Peyer's patch (tissue), 4 donors: ENCODE measurements at regions not wholly inside any gene's neighbourhood (a gene's known extent, or its start where the extent isn't known, plus 50 kb on each side); places are given as distances from the start of the nearest gene placed in this dataset.

ENCODE experiments used
- DNase-seq, 3 donors: peaks; one replicate each; pipeline ENCODE4 v3.0.0-alpha.2; 2017 to 2019
- H3K27ac ChIP-seq, 4 donors: fragments of 200-600 bp; sonication (generic); one replicate each; pipeline ENCODE4 v1.5.1; 2016 to 2019
- H3K27me3 ChIP-seq, 2 donors: fragments of 200-600 bp; sonication (generic); one replicate each; pipeline ENCODE4 v1.5.1; 2019
- H3K36me3 ChIP-seq, 3 donors: fragments of 200-600 bp; sonication (generic); one replicate each; pipeline ENCODE4 v1.5.1; 2016 to 2019
- H3K4me1 ChIP-seq, 4 donors: fragments of 200-600 bp; sonication (generic); one replicate each; pipeline ENCODE4 v1.5.1; 2016 to 2019
- H3K4me3 ChIP-seq, 4 donors: fragments of 200-600 bp; sonication (generic); 1 replicate in 3 of 4; 2 replicates in 1 of 4; pipeline ENCODE4 v1.5.1; 2016 to 2019; ENCODE audit warnings: mild to moderate bottlenecking in 1 of 4
- H3K9me3 ChIP-seq, 4 donors: fragments of 200-600 bp; sonication (generic); one replicate each; pipeline ENCODE4 v1.5.1; 2016 to 2019; ENCODE audit warnings: mild to moderate bottlenecking in 1 of 4
- CTCF ChIP-seq, 6 experiments: fragments of 450-650 bp in 4 of 6; fragments of 200-600 bp in 2 of 6; sonication (generic) in 1 of 6; IDR thresholded peaks; one replicate each; pipeline ENCODE4 v1.5.1; 2017 to 2019; ENCODE audit warnings: antibody characterized with exemption in 6 of 6, mild to moderate bottlenecking in 3 of 6, moderate library complexity in 1 of 6
- POLR2A ChIP-seq, 2 donors: fragments of 450-650 bp; IDR thresholded peaks; one replicate each; pipeline ENCODE4 v1.5.1; 2017; ENCODE audit warnings: antibody characterized with exemption in 2 of 2, mild to moderate bottlenecking in 2 of 2, moderate library complexity in 2 of 2

- Histone ChIP-seq H3K27ac (no peak overlapping the region), H3K27me3 (no peaks in the 10 kb centered on the region), H3K4me3 (no peak overlapping the region), H3K4me1 (no peaks in the 10 kb centered on the region), H3K9me3 (no peaks in the 10 kb centered on the region), H3K36me3 (no peaks in the 10 kb centered on the region)
- TF ChIP-seq POLR2A (IDR thresholded peaks at IDR 0.05) (no peak), CTCF (IDR thresholded peaks at IDR 0.05) (no peak)
- no peak for DNase-seq
Observed at GRCh38 chr12:75634244-75635222, 123.1 kb upstream of the KRR1 start.

- Histone ChIP-seq H3K9me3 (no peaks in the 10 kb centered on the region), H3K4me3 (no peak overlapping the region), H3K36me3 (no peaks in the 10 kb centered on the region), H3K27ac (no peak overlapping the region), H3K27me3 (no peaks in the 10 kb centered on the region), H3K4me1 (no peaks in the 10 kb centered on the region)
- no peak for TF ChIP-seq CTCF (IDR thresholded peaks at IDR 0.05)
- no peak for DNase-seq
Observed at GRCh38 chr12:75633789-75634188, 122.4 kb upstream of the KRR1 start.

GRCh38 chr12:75632442-75632841 lies 121.0 kb upstream of the KRR1 start:
- Histone ChIP-seq H3K9me3 (no peaks in the 10 kb centered on the region), H3K4me1 (no peaks in the 10 kb centered on the region), H3K36me3 (no peaks in the 10 kb centered on the region), H3K27me3 (no peaks in the 10 kb centered on the region), H3K4me3 (no peak overlapping the region), H3K27ac (no peak overlapping the region)
- no peak for TF ChIP-seq CTCF (IDR thresholded peaks at IDR 0.05)
- no peak for TF ChIP-seq POLR2A (IDR thresholded peaks at IDR 0.05)
- DNase-seq: no peak

- no peak for TF ChIP-seq CTCF (IDR thresholded peaks at IDR 0.05)
- Histone ChIP-seq H3K9me3 (no peaks in the 10 kb centered on the region), H3K27me3 (no peaks in the 10 kb centered on the region), H3K4me3 (no peak overlapping the region), H3K36me3 (no peaks in the 10 kb centered on the region), H3K4me1 (no peaks in the 10 kb centered on the region), H3K27ac (no peak overlapping the region)
- no peak for DNase-seq
Observed at GRCh38 chr12:75631831-75632230, 120.4 kb upstream of the KRR1 start.

GRCh38 chr12:75630091-75630490 lies 118.7 kb upstream of the KRR1 start:
- Histone ChIP-seq H3K27ac (no peak overlapping the region), H3K9me3 (no peaks in the 10 kb centered on the region), H3K4me3 (no peak overlapping the region), H3K36me3 (no peaks in the 10 kb centered on the region), H3K27me3 (no peaks in the 10 kb centered on the region), H3K4me1 (no peaks in the 10 kb centered on the region)
- no peak for TF ChIP-seq POLR2A (IDR thresholded peaks at IDR 0.05)
- TF ChIP-seq CTCF (IDR thresholded peaks at IDR 0.05): no peak
- no peak for DNase-seq
